ENCODE measurements at regions not wholly inside any gene's neighbourhood (a gene's known extent, or its start where the extent isn't known, plus 50 kb on each side); places are given as distances from the start of the nearest gene placed in this dataset.

DNA sequence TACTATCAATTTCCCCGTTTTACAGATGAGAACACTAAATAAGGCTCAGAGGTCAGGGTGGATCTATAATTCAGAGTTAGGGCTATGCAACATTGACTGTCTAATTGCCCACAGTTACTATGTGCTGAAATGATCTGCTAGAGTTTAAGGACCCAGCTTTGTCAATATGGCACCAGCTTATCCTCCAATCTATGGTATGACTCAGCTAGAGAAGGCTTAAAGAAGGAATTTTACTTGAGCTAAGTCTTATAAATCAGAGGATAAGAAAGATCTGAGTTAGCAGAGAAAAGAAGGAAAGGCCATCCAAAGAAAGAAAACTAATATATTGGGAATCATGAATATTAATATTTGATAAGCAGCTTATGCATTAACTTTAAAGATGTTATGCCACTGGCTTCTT lies 78.1 kb downstream of the ASB9 start:
- no peak for DNase-seq (ENCODE audit: low read depth)
- no peak overlapping the region for H3K4me3 ChIP-seq (ENCODE audit: low read depth, low read length)
- TF ChIP-seq MYC (IDR thresholded peaks at IDR 0.05; ENCODE audit: low read depth, low read length) (no peak), POLR2A (IDR thresholded peaks at IDR 0.05; ENCODE audit: extremely low read depth, insufficient read length) (no peak)
- TF ChIP-seq, protein P1, sequence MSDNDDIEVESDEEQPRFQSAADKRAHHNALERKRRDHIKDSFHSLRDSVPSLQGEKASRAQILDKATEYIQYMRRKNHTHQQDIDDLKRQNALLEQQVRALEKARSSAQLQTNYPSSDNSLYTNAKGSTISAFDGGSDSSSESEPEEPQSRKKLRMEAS (IDR thresholded peaks at IDR 0.05; ENCODE audit: low read depth, low read length) = no peak
- TF ChIP-seq, protein P2, sequence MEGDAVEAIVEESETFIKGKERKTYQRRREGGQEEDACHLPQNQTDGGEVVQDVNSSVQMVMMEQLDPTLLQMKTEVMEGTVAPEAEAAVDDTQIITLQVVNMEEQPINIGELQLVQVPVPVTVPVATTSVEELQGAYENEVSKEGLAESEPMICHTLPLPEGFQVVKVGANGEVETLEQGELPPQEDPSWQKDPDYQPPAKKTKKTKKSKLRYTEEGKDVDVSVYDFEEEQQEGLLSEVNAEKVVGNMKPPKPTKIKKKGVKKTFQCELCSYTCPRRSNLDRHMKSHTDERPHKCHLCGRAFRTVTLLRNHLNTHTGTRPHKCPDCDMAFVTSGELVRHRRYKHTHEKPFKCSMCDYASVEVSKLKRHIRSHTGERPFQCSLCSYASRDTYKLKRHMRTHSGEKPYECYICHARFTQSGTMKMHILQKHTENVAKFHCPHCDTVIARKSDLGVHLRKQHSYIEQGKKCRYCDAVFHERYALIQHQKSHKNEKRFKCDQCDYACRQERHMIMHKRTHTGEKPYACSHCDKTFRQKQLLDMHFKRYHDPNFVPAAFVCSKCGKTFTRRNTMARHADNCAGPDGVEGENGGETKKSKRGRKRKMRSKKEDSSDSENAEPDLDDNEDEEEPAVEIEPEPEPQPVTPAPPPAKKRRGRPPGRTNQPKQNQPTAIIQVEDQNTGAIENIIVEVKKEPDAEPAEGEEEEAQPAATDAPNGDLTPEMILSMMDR (IDR thresholded peaks at IDR 0.05; ENCODE audit: low read depth, low read length) = no peak

DNA sequence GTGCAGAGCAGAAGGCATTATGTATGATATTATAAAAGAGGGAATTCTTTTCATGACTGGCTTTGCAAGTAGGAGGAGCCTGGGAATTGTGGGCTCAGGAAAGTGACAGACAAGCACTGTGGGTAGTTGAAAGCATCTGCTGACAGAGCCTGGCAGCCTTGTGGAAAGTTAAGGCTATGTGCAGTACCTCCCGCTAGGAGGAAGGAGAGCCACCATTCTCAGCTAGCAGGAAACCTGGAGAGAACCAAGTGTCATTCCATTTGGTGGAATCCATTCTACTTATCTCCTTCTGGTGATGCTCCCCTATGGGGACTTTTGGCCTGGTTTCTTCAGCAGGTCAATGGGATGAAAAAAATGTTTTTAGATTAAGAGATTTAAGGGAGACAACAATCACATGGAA lies 81.8 kb downstream of the ASB9 start:
- no peak for DNase-seq (ENCODE audit: low read depth)
- H3K4me3 ChIP-seq (ENCODE audit: low read depth, low read length) = no peak overlapping the region
- TF ChIP-seq POLR2A (IDR thresholded peaks at IDR 0.05; ENCODE audit: extremely low read depth, insufficient read length) = no peak
- TF ChIP-seq, protein P1 (IDR thresholded peaks at IDR 0.05; ENCODE audit: low read depth, low read length) = no peak
- TF ChIP-seq, protein P2 (IDR thresholded peaks at IDR 0.05; ENCODE audit: low read depth, low read length) = no peak
- TF ChIP-seq MYC (IDR thresholded peaks at IDR 0.05; ENCODE audit: low read depth, low read length) = no peak

DNA sequence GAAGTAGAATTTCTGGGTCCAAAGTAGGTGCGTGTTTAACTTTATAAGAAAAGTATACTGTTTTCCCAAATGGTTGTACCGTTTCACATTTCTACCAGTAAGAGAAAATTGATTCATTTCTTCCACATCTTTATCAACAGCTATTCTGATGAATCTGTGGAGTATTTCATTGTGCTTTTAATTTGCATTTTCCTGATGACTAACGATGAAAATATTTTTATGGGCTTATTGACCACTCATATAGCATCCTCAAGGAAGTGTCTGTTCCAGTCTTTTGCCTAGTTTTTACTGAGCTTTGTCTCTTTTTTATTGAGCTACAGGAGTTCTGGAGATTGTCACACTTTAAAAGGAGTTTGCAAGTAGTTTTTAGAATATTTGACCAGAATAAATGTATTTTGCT lies 92.6 kb downstream of the ASB9 start:
- H3K4me3 ChIP-seq (ENCODE audit: low read depth, low read length) = no peak overlapping the region
- no peak for DNase-seq (ENCODE audit: low read depth)
- TF ChIP-seq POLR2A (IDR thresholded peaks at IDR 0.05; ENCODE audit: extremely low read depth, insufficient read length) = no peak

DNA sequence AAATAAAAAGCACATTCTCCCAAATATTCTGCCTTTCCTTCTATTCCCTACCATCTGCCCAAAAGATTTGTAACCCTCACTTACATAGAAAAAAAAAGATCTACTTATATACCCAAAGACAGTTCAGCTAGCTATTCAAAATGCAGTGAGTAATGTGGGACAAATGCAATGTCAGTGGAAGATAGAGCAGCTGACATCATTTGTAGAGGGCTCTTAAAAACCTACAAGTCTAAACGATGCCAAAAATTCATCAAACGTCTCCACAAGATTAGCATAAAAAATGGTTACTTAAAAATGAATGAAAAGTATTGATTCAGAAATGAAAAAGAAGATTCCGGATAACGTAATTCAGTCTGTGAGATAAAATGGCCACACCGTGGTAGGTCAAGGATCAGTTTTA lies 96.5 kb downstream of the ASB9 start:
- no peak for DNase-seq (ENCODE audit: low read depth)
- TF ChIP-seq POLR2A (IDR thresholded peaks at IDR 0.05; ENCODE audit: extremely low read depth, insufficient read length) (no peak), MYC (IDR thresholded peaks at IDR 0.05; ENCODE audit: low read depth, low read length) (no peak)
- TF ChIP-seq, protein P2 (IDR thresholded peaks at IDR 0.05; ENCODE audit: low read depth, low read length) = no peak
- TF ChIP-seq, protein P1 (IDR thresholded peaks at IDR 0.05; ENCODE audit: low read depth, low read length) = no peak
- no peak overlapping the region for H3K4me3 ChIP-seq (ENCODE audit: low read depth, low read length)

DNA sequence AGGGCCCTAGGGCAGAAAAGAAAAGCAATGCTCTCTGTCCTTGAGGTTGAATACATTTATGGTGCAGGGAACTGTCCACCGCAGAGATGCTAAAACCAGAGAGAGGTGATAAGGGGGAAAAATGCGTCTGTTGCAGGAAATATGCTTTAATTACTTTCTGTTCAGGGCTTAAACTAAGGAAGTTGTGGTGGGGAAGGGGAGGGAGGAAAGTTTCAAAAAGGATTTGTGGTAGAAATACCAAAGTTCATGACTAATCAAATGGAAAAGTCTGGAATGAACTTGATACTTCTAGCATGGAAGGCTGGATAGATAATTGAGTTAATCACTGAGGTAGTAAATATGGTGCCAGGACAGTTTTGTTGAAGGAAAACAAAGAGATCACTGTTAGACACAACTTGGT lies 99.0 kb downstream of the ASB9 start:
- no peak overlapping the region for H3K4me3 ChIP-seq (ENCODE audit: low read depth, low read length)
- TF ChIP-seq, protein P2 (IDR thresholded peaks at IDR 0.05; ENCODE audit: low read depth, low read length) = no peak
- TF ChIP-seq POLR2A (IDR thresholded peaks at IDR 0.05; ENCODE audit: extremely low read depth, insufficient read length) (no peak), MYC (IDR thresholded peaks at IDR 0.05; ENCODE audit: low read depth, low read length) (no peak)
- TF ChIP-seq, protein P1 (IDR thresholded peaks at IDR 0.05; ENCODE audit: low read depth, low read length) = no peak
- DNase-seq (ENCODE audit: low read depth) = no peak

DNA sequence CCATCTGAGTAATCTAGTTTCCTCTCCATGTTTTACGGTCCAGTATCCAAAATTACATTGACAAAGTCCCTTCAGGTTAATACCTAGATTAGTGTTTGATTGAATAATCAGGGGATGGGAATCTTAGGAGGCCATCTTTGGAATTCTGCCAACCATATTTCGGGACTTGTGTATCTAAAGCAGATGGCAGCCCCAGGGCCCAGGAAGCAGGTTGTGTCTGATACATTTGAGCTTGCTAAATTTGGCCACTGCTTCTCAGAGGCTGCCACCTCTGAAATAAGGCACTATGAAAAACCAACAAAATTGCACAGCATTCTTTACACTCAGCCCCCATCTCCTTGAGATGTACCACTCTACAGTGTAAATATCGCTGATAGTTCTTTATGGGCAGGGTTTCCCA lies 102.1 kb downstream of the ASB9 start:
- no peak for DNase-seq (ENCODE audit: low read depth)
- no peak overlapping the region for H3K4me3 ChIP-seq (ENCODE audit: low read depth, low read length)
- TF ChIP-seq POLR2A (IDR thresholded peaks at IDR 0.05; ENCODE audit: extremely low read depth, insufficient read length) (no peak), MYC (IDR thresholded peaks at IDR 0.05; ENCODE audit: low read depth, low read length) (no peak)
- TF ChIP-seq, protein P2 (IDR thresholded peaks at IDR 0.05; ENCODE audit: low read depth, low read length) = no peak
- TF ChIP-seq, protein P1 (IDR thresholded peaks at IDR 0.05; ENCODE audit: low read depth, low read length) = no peak

Measured in NB4 (cell line).